Occipital lobe (tissue), 1 donor: ENCODE measurements at regions not wholly inside any gene's neighbourhood (a gene's known extent, or its start where the extent isn't known, plus 50 kb on each side); places are given as distances from the start of the nearest gene placed in this dataset.

Source experiments
- DNase-seq: peaks from one replicate; lab custom pipeline; 2025; lab: John Stamatoyannopoulos, UW

DNA sequence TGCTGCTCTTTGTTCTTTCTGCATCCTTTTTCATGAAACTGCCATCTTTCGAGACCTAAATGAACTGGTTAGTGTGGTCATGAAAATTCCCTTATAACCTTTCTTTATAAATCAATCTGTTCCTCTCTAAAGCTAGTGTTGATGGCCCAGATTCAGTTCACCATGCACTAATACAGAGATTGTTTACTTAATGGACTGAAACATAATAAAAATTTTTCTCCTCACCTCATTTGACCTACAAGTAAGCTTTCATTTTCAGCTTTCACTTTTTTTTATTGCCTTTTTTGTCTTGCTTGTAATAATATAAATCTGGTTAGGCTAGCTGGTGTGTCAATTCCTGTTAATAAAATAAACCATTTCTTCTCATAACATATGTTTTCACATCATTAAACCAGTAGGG, 183.8 kb downstream of the CCDC59 start:
- no peak for DNase-seq

DNA sequence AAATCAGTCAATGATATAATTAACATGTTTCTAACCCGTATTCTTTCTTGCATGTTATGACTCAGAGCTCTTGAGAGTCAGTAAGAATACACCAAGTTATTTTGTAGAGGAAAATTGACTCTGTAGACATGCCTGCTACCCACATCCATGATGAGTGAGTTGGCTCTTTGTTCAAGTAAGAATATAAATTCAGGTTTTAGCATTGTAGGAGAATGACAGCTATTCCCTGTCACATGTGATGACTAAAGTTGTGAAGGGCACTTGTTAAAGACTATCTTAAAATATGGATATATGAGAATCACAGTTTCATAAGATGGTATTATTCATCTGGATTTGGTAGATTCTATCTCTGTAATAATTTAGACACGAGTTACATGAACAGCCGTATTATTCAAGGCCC, 209.1 kb downstream of the CCDC59 start:
- no peak for DNase-seq

DNA sequence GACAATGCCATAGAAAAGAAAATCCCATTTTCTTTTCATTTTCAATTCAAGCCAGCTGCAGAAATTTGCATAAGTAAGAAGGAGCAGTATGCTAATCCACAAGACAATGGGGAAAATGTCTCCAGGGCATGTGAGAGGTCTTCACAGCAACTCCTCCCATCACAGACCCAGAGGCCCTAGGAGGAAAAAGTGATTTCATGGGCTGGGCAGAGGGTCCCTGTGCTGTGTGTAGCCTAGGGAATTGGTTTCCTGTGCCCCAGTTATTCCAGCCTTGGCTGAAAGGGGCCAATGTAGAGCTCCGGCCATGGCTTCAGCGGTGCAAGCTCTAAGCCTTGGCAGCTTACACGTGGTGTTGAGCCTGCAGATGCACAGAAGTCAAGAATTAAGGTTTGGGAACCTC, 211.4 kb downstream of the CCDC59 start:
- no peak for DNase-seq

DNA sequence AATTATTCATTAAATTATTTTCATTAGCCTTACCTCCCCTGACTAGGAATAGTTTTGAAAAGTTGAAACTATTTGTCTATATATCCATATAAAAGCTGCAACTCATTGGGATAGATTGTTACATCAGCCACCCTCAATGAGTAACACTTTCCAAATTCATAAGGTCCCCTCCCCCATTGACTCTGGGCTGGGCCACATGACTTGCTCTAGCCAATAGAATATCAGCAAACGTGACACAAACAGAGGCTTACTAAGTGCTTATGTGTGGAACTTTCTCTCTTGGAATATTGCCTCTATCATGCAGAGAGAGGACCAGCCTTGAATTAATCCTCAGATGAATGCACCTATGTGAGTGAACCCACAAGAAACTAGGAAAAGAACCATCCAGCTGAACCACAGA, 213.7 kb downstream of the CCDC59 start:
- no peak for DNase-seq

DNA sequence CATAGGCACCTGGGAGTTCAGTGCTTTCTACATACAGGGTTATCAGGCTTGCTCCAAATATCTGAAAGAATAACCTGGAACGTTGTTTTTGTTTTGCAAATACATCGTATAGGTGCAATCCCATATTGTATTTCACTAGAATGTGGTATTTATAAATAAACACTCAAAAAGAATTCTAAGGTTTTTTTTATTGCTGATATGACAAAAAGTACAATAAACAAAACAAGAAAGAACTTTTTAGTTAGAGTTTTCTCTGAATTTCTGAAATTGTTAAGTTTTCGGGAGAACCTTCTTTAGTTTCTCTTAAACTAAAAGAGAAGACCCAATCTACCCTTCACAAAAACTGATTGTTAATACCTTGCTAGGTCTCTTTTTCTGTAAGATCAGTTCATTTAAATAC, 225.8 kb downstream of the CCDC59 start:
- DNase-seq: no peak

DNA sequence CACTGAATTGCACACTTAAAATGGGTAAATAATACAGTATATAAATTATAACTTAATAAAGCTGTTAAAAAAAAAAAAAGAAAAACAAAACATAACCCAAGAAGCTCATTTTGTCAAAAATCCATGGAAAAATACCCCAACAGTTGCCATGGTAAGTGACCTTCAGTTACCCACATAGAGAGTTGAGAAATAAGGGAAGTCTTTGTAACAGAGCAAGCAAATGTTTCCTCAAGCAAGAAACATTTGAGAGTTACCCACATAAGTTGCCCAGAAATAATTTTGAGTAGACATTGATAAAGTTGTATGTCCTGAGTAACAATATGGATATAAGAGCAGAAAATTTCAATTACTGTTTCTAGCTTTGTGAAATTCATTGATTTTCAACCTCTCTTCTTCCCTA, 227.4 kb downstream of the CCDC59 start:
- DNase-seq: no peak

DNA sequence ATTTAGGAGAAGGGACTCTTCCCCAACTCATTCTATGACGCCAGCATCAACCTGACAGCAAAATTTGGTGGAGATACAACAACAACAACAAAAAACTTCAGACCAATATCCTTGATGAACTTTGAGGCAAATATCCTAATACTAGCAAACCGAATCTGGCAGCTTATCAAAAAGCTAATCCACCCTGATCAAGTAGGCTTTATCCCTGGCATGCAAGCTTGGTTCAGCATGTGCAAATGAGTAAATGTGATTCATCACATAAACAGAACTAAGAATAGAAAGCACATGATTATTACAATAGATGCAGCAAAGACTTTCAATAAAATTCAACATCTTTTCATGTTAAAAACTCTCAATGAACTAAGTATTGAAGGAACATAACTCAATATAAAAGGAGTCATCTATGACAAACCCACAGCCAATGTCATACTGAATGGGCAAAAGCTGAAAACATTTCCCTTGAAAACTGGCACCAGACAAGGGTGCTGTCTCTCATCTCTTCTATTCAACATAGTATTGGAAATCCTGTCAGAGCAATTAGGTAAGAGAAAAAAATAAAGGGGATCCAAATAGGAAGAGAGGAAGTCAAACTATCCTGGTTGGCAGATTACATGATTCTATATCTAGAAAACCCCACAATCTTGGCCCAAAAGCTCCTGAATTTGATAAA, 233.3 kb downstream of the CCDC59 start:
- no peak for DNase-seq

DNA sequence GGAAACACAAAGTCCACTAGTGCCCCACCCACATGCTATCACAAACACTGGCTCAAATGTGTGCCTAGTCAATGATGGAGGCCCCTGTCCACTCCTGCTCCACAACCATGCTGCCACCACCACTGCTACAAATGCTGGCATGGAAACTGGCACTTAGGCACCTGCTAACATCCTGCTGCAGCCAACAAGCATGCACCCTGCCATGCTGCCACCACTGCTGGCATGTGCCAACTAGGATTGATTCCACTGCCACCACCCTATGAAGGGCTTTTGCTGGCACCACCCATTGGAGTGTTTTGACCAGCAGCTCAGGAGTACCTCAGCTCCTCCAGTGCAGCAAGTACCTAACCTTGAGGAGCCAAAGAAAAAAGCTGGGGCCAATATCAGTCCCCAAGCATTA, 236.6 kb downstream of the CCDC59 start:
- no peak for DNase-seq

DNA sequence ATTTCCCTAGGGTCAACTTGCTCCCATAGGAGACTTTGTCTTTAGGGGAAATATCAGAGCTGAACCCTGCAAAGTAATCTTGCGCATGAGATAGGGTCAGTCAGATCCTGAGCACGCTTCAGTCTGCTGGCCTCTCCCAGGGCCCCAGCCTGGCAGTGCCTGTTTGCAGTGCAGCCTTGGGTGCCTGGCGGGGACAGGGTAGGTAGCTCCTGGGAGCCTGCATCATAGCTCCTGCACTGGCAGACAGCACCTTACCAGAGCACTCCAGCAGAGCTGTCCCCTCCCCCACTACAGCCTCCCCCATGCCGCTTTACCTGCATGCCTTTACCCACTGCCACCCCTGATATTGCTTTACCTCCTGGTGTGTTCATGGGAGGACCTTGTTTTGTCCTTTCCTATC, 237.3 kb downstream of the CCDC59 start:
- DNase-seq: no peak

DNA sequence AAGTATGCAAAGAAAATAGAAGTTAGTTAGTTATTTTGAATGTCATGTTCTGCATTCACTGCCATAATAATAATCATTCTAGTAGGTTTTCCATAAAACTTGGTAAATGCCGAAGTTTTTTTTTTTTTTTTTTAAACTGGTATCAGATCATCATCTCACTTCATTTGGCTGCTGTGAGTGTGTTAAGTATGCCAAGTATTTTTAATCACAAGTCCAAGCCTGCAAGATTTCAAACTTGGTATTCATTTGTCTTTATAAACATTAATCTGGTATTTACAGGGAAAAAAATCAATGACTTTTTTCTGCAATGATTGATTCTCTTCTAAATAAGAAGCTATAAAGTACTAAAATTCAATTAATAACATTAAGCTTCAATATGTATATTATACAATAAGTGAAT, 248.9 kb downstream of the CCDC59 start:
- DNase-seq: no peak

DNA sequence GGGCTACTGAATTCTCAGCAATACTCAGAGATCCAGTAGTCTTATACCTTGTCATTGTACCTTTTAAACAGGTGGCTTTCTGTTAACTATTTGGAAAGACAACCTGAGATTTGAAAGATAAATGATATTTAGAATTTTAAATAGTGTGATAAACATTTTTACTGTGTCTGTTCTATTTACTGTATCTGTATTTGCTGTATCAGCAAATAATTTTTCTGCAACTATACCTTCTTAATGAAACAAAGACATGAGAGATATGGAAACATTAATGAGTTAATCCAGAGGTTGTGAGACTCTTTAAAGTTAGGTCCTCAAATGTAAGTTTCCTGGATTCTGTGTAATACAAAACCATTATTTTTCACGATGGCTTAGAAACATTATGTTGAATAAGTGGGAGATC, 249.6 kb downstream of the CCDC59 start:
- DNase-seq: no peak

DNA sequence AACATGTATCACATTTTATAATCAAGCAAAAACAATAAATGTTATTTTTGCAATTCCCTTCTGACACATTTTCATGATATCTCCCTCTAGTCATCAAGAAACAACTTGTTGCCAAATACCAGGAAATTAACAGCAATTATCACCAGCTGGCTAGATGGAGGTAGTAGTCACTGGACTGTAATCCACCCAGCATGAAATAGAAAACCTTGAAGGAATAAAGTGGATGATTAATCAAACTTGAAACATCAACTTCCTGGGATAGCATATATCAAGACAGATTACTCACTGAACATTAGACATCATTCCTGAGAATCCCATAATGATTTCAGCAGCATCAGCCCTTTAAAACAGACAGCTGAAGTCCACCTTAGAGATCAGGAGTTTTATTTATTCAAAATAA, 259.0 kb downstream of the CCDC59 start:
- no peak for DNase-seq

DNA sequence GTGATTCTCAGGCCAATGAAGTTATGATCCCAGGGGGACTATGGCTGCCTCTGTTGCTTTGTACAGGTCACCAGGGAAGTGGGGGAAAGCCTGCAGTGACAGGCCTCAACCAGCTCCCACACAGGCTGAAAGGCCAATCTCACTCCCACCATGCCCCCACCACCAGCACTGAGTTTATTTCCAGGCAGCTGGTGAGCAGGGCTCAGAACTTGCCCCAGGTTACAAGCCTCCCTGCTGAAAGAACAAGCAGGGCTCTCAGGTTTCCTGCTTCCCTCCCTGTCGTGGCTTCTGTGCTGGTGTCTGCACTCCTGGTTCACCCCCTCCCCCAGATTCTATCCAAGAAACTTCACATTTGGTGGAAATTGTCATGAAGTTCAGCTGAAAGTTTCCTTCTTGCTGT, 260.3 kb downstream of the CCDC59 start:
- no peak for DNase-seq

DNA sequence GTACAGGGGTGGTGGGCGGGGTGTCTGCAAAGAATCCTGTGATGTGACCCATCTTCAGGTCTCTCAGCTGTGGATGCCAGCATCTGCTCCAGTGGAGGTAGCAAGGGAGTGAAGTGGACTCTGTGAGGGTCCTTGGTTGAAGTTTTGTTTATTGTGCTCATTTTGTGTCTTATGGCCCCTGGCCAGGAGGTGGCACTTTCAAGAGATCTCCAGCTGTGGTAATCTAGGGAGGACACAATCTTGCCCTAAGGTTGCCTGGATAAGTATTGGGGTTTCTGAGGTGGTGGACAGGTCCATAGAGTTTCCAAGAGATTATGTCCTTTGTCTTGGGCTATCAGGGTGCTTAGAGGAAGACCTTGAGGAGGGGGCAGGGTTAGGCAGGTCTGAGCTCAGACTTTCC, 260.7 kb downstream of the CCDC59 start:
- DNase-seq: no peak

DNA sequence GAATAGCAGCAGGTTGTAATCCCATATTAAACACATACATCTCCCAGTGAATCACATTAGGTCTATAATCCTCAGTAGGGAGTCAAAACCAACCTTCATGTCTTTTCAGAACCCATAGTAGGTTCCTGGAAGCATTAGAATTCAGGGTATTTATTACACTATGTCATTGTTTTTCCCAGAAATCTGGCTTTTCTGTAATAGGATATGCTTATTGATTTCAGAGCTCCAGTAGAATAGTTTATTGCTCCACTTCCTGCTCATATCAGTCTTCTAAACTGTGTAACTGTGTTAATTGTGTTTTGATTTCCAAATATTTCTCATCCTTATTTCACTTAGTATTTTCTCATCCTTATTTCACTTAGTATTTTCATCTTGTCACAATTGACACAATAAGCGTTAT, 268.0 kb downstream of the CCDC59 start:
- no peak for DNase-seq

DNA sequence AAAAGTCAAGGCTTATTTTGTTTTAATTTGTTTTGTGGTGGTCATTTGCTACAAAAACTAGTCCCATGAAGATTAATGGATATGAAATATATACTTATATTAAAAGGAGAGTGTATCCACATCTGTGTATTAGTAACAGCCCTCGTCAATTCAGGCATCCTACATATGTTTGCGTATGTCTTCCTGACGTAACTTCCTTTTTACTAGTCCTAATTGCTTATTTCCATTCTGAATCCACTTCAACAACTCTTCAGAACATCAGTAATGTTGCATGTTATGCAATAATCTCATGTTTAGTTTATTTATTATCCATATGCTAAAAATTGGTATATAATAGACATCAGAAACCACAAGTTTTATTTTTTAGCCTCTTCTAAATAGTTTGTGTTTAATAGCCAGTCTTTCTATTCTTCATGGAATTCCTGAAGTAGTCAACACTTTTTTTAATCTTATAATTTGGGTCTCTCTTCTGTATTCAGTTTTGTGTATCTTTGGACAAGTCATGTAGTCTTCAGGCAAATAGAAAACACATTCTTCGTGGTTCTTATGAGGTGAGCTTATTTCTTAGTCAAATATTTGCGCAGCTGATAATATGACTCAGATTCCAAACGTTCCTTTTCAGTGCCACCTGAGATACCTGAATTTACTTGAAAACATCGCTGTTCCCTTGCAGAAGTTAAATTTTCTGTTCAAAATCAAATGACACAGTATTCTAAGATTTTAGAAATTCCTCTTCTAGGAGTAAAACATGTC, 268.6 kb downstream of the CCDC59 start:
- no peak for DNase-seq

DNA sequence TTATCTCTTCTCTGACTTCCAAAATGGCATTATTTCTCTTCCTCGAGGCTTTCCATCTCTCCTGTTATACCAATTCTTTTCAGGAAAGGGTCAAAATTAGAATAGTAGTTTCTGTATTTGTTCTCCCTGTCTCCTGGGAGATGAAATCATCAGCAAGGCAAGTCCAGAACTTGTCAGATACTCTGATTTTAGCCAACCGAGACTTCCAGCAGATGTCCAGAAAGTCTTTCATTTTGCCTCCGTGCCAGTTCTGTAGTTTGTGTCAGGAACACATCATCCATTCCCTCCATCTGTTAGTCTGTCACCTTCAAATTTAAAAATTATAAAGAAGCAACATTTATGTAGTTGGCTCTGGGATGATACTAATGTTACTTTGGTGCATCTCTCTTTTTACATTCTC, 275.7 kb downstream of the CCDC59 start:
- no peak for DNase-seq

DNA sequence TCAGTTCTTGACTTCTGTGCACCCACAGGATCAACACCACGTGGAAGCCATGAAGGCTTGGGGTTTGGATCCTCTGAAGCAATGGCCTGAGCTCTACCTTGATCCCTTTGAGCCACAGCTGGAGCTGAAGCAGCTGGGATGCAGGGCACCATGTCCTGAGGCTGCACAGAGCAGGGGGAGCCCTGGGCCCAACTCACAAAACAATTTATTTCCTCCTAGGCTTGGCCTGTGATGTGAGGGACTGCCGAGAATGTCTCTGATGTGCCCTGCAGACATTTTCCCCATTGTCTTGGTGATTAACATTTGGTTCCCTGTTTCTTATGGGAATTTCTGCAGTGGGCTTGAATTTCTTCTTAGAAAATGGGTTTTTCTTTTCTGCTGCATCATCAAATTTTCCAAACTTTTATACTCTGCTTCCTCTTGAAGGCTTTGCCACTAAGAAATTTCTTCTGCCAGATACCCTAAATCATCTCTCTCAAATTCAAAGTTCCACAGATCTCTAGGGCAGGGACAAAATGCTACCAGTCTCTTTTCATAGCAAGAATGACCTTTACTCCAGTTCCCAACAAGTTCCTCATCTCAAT, 288.2 kb downstream of the CCDC59 start:
- no peak for DNase-seq

DNA sequence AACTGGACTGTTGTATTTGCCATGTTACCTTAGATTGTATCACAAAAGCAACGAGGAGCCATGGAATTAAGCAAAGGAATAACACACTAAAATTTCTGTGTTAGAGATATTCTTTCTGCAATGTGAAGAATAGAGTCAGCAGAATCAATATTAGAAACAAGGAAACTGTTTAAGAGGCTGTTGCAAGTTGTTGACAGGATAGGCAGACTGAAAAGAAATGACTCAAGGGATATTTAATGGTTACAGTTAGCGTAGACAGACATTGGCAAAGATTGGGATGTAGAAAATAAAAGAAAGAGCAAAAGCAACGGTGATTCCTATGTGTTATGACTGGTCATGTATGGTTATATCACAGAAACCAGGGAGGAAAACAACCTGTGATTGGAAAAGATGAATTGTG, 299.0 kb upstream of the PPFIA2 start:
- no peak for DNase-seq

DNA sequence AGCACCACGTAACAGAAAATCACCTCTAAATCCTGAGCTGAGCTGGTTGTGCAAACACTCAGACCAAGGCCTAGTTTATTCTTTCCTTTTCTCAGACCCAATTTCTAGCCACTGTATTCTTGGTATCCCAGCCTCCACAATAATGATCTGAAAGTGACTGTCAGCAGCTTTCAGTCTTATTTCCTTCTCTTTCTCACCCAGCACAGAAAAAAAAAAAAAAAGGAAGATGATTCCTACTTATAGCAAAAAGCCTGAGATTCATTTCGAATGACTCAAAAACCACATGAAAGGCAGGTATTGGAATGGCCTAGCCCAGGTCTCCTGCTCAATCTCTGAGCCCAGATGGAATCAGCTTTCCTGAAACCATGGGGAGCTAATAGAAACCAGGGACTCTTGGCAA, 298.6 kb upstream of the PPFIA2 start:
- no peak for DNase-seq

DNA sequence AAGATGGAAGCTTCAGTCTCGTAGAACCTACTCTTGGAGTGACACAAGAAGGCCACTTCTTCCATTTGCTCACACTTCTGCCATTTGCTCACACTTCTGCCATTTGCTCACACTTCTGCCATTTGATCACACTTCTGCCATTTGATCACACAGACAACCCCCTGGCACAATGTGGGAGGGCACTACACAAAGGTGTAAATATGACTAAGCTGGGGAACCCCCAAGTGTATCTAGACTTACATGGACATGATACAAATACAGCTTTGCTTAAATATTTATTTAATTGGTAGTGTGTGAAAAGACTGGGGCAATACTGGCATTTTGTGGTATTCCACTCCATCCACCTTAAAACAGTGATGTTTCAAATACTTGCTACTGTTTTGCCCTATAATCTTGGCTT, 296.2 kb upstream of the PPFIA2 start:
- DNase-seq: no peak

DNA sequence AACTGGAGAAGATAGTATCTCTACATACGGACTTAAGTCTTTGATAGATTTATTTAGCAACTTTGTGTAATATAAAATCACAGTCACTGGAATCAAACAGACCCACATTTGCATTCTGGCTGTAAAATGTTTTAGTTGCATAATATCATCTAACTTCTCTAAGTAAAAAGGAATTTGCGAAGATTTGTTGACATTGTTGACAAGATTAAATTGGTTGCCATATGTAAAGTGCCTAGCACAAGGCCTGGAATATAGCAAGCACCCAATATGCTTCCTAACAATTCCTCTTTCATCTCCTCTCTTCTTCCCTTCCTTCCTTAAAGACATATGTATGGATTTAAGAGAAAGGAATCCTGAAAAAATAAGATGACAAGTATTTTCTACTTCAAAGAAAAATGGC, 295.4 kb upstream of the PPFIA2 start:
- no peak for DNase-seq

DNA sequence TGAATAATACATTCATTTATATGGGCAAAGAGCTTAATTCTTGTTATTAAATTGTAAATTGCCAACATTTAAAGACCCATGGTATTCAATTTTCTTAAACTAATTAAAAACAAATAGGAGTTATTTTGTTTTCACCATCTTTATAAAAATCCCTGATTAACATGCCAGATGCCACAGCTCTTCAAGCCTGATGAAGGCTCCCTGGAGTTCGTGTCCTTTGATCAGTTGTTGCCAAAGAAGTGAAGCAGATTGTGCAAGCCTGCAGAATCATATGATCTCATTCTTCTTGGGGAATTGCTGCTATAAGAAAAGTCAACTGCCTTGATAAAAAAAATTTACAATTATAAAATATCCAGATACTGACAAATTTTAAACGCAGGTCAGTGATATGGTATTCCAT, 288.3 kb upstream of the PPFIA2 start:
- DNase-seq: no peak
